ENCODE measurements at regions not wholly inside any gene's neighbourhood (a gene's known extent, or its start where the extent isn't known, plus 50 kb on each side); places are given as distances from the start of the nearest gene placed in this dataset.

DNA sequence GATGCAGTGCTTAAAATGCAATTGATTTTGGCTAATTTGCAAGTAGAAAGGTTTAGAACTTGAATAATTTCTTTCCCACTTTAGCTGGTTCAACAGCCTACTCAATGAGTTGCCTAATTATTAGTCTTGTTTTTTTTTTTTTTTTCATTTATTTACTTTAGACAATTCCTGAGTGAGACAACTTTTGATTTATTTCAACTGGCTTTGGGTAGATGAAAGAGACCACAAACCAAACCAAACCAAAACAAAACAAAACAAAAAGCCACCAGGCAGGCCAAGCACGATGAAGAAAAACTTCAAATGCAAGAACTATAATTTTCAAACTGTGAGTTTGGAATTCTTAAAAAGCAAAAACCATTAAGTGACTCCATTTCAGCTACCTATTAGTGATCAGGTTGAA is 469.9 kb downstream of the GBE1 start:
- Histone ChIP-seq H3K27me3 (replicated peaks) (no peaks in the 10 kb centered on the region), H3K36me3 (no peaks in the 10 kb centered on the region), H3K4me1 (replicated peaks) (no peaks in the 10 kb centered on the region), H3K4me3 (no peak overlapping the region), H3K27ac (no peak overlapping the region), H3K9me3 (replicated peaks) (no peaks in the 10 kb centered on the region)
- no peak for DNase-seq (ENCODE audit: low read depth in 1 of 2, low spot score in 2 of 2)

DNA sequence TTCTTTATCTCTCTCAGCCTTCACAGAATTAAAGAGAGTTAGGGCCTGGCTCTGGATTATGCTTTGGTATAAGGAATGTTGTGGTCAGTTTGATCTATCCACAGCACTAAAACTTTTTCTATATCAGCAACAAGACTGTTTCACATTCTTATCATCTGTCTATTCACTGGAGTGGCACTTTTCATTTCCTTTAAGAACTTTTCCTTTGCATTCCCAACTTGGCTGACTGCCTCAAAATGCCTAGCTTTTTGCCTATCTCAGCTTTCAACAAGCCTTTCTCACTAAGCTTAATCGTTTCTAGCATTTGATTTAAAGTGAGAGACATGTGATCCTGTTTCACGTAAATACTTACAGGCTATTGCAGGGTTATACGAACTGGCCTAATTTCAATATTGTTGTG is 471.8 kb downstream of the GBE1 start:
- no peaks in the 10 kb centered on the region for H3K4me1 ChIP-seq (replicated peaks)
- DNase-seq (ENCODE audit: low read depth in 1 of 2, low spot score in 2 of 2), result no peak
- H3K27ac ChIP-seq, result no peak overlapping the region
- H3K27me3 ChIP-seq (replicated peaks), result no peaks in the 10 kb centered on the region
- H3K9me3 ChIP-seq (replicated peaks), result no peaks in the 10 kb centered on the region
- no peak overlapping the region for H3K4me3 ChIP-seq
- no peaks in the 10 kb centered on the region for H3K36me3 ChIP-seq

DNA sequence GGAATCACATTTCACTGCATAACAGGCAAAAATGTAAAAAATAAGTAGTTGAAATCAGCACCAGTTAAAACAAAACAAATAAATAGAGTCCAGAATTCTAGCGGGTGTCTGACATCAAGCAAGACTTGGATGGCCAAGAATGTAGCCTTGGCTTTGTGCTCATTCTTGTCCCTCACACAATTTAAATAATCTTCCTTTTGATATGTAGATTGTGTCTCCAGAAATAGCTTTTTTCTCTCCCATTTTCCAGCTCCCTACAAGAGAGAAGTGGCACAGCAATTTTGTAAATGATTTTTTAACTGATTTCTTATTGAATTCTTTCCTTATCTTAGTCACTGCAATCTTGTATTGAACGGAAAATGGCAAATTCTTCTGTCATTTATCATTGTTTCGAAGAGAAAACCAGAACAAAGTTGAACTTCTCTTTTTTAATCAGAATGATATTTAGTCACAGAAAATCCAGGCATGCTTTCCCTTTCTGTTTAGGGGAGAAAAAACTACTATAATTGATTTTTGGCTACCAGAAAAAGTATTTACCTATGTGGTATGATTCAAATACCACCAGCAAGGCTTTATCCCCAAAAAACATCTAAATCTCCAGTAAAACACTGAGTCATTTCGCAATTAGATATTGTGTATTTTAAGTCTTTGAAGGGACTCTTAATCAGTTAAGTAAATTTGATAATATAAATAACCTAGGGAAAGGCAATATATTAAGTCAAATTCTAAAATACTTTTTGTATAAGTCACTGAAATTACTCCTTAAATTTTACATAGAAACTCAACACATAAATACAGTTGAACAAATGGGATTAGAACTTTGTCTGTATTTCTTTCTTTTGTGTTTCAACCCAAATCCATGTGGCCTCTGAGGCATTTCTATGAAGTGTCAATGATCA is 481.7 kb downstream of the GBE1 start:
- Histone ChIP-seq H3K36me3 (no peaks in the 10 kb centered on the region), H3K4me3 (no peak overlapping the region), H3K27me3 (replicated peaks) (no peaks in the 10 kb centered on the region), H3K27ac (no peak overlapping the region), H3K9me3 (replicated peaks) (no peaks in the 10 kb centered on the region), H3K4me1 (replicated peaks) (no peaks in the 10 kb centered on the region)
- no peak for DNase-seq (ENCODE audit: low read depth in 1 of 2, low spot score in 2 of 2)

DNA sequence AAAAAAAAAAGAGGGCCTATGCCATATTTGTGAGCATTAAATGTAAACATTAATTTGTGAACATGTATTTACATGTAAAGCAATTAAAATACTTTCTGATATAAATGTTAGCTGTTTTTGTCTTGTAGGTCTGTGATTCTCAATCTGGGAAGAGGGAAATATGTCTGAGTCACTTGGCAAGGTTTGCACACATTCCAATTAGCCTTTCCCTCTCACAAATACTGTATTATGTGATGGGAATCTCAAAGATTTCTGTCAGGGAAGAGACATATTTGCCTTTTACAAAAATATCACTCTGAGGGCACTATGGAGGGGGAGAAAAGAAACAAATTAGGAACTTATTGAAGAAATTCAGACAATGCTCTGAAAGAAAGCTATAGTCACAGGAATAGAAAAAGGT is 483.6 kb downstream of the GBE1 start:
- no peak for DNase-seq (ENCODE audit: low read depth in 1 of 2, low spot score in 2 of 2)
- Histone ChIP-seq H3K4me3 (no peak overlapping the region), H3K27me3 (replicated peaks) (no peaks in the 10 kb centered on the region), H3K27ac (no peak overlapping the region), H3K36me3 (no peaks in the 10 kb centered on the region), H3K9me3 (replicated peaks) (no peaks in the 10 kb centered on the region), H3K4me1 (replicated peaks) (no peaks in the 10 kb centered on the region)

DNA sequence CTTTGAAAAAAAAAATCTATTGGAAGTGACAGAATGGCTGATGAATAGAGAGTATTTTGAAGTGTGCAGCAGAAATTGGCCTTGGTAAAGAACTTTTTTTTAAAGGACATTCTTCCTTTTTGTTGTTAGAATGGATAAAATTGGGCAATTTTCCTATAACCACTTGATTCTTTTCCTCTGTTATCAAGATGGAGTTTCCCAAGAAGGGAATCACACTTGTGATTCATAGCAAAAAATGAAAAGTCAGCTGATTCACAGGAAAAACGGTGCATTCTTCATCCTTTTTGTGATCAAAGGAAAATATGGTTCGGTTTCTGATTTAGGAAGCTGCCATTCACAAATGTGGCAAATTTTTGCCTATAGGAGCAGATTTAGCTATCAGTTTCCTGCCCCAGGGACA is 486.8 kb downstream of the GBE1 start:
- Histone ChIP-seq H3K4me1 (replicated peaks) (no peaks in the 10 kb centered on the region), H3K27me3 (replicated peaks) (no peaks in the 10 kb centered on the region), H3K4me3 (no peak overlapping the region), H3K36me3 (no peaks in the 10 kb centered on the region), H3K27ac (no peak overlapping the region), H3K9me3 (replicated peaks) (no peaks in the 10 kb centered on the region)
- DNase-seq (ENCODE audit: low read depth in 1 of 2, low spot score in 2 of 2), result no peak

DNA sequence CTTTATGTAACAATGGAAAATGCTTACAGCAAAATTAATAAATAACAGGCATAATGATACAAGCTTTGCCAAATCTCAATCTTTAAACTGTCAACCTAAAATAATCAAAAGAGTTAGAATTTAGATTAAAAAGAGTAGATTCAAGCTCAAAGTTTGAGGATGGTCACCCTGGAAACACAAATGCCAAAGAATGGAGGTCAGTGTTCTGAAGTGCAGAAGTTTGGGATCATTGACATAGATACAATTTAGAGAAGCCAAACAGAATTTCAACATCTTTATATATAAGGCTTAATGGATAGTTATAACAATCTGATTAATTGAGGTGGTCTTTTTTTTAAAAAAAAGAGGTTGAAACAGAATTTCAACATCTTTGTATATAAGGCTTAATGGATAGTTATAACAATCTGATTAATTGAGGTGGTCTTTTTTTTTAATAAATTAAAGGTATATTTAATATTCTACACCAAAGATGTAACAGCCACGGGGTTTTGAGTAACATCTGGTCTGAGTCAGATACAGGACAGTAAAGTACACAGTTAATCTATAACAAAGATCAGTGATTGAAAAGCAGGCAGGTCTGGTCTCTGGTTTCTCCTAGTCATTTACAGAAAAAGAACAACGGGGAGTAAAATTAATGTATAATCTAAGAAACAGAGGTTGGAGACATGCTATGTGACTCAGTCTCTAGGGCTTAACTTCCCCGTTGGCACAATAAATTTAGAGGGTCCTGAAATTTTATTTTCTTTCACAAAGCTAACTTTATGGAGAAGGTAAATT is 490.7 kb downstream of the GBE1 start:
- no peak overlapping the region for H3K27ac ChIP-seq
- H3K27me3 ChIP-seq (replicated peaks), result no peaks in the 10 kb centered on the region
- H3K9me3 ChIP-seq (replicated peaks), result no peaks in the 10 kb centered on the region
- H3K4me3 ChIP-seq, result no peak overlapping the region
- DNase-seq (ENCODE audit: low read depth in 1 of 2, low spot score in 2 of 2), result no peak
- H3K4me1 ChIP-seq (replicated peaks), result no peaks in the 10 kb centered on the region
- no peaks in the 10 kb centered on the region for H3K36me3 ChIP-seq

DNA sequence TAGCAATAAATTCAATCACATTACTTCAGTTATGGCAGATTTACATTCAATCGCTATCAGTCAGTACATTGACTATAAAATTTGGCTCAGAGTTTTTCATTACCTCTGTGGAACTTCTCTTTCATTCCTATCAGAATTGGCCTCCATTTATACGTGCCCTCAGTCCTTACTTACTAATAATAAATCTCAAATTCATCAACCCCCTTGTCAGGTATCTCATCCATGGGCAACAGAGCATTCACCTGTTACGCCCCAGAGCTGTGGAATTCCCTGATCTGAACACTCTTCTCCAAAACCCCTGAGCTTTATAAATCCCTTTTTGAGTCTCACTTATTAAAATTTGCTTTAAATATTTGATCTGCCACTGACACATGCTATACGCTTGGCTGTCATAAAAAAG is 492.9 kb downstream of the GBE1 start:
- Histone ChIP-seq H3K4me3 (no peak overlapping the region), H3K4me1 (replicated peaks) (no peaks in the 10 kb centered on the region), H3K9me3 (replicated peaks) (no peaks in the 10 kb centered on the region), H3K27me3 (replicated peaks) (no peaks in the 10 kb centered on the region), H3K36me3 (no peaks in the 10 kb centered on the region), H3K27ac (no peak overlapping the region)
- no peak for DNase-seq (ENCODE audit: low read depth in 1 of 2, low spot score in 2 of 2)

DNA sequence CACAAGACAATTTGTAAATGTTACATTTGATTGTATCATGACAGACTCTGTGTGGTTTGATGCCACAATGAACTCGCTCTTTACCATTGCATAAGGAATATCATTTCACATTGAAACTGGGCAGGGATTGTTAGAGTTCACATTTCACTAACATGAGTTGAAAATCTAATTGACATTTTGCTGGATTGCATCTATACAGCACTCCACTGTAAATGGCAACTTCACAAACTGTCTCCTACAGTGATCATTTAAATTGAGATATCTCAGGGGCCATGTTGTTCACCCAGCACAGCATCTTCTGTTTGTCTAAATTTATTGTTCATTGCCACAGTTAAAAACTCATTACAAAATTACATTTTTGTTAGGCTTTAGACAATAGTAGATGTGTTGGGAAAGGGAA is 499.4 kb downstream of the GBE1 start:
- H3K36me3 ChIP-seq, result no peaks in the 10 kb centered on the region
- no peaks in the 10 kb centered on the region for H3K9me3 ChIP-seq (replicated peaks)
- H3K27ac ChIP-seq, result no peak overlapping the region
- H3K27me3 ChIP-seq (replicated peaks), result no peaks in the 10 kb centered on the region
- no peak overlapping the region for H3K4me3 ChIP-seq
- H3K4me1 ChIP-seq (replicated peaks), result no peaks in the 10 kb centered on the region
- no peak for DNase-seq (ENCODE audit: low read depth in 1 of 2, low spot score in 2 of 2)

DNA sequence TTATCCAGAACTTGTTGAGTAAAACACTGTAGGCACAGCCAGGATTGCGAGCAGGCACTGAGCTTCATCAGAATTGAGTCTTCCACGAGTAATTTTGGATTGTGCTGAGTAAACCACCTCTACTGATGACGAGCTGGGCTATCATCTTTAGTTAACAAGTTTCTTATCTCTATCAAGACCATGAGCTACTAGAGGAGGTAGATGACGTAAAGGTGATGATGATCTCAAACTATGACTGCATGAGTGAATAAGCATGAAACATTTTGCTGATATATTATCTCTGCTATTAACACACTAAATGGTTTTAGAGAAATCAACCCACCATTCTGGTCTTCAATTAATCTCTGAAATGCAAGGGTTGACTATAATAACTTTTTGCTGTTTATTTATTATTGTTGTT is 506.0 kb downstream of the GBE1 start:
- H3K9me3 ChIP-seq (replicated peaks), result no peaks in the 10 kb centered on the region
- no peak overlapping the region for H3K4me3 ChIP-seq
- no peaks in the 10 kb centered on the region for H3K4me1 ChIP-seq (replicated peaks)
- no peak for DNase-seq (ENCODE audit: low read depth in 1 of 2, low spot score in 2 of 2)
- H3K27ac ChIP-seq, result no peak overlapping the region
- H3K27me3 ChIP-seq (replicated peaks), result no peaks in the 10 kb centered on the region
- H3K36me3 ChIP-seq, result no peaks in the 10 kb centered on the region

DNA sequence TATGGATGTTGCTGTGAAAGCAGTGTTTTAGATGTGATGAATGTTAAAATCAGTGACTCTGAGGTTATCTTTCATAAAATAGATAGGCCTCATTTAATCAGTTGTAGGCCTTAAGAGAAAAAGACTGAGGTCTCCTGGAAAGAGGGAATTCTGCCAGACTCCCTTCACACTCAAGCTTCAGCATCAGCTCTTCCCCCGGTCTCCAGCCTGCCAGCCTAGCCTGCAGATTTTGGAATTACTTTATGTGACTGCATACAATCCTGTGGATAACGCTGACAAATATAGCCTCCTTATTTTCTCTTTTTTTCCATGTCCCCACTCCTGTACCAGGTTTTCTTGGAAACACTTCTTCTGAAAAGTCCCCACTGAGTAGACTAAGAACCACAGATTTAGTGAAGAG is 510.3 kb downstream of the GBE1 start:
- Histone ChIP-seq H3K4me1 (replicated peaks) (no peaks in the 10 kb centered on the region), H3K27ac (no peak overlapping the region), H3K36me3 (no peaks in the 10 kb centered on the region), H3K27me3 (replicated peaks) (no peaks in the 10 kb centered on the region), H3K9me3 (replicated peaks) (no peaks in the 10 kb centered on the region), H3K4me3 (no peak overlapping the region)
- no peak for DNase-seq (ENCODE audit: low read depth in 1 of 2, low spot score in 2 of 2)

DNA sequence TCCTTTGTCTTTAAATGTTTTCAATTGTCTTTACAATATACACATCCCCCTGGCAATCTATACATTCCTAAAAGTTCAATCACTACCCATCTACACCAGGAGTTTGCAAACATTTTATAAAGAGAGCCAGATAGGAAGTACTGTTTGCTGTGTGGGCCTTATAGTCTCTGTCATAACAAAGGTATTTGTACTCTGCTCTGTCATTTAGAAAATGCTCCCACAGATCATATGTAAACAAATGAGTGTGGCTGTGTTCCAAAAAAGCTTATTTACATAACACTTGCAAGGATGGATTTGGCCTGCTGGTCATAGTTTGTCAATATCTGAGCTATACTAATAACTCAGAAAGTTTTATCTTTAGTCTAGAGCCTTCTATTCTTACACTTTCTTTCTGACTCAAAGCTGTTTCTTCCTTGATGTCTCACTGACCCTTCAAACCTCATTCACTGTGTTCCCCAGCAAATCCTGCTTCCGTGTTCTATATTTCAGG is 511.9 kb downstream of the GBE1 start:
- Histone ChIP-seq H3K9me3 (replicated peaks) (no peaks in the 10 kb centered on the region), H3K4me3 (no peak overlapping the region), H3K4me1 (replicated peaks) (no peaks in the 10 kb centered on the region), H3K27ac (no peak overlapping the region), H3K27me3 (replicated peaks) (no peaks in the 10 kb centered on the region), H3K36me3 (no peaks in the 10 kb centered on the region)
- DNase-seq (ENCODE audit: low read depth in 1 of 2, low spot score in 2 of 2), result no peak

DNA sequence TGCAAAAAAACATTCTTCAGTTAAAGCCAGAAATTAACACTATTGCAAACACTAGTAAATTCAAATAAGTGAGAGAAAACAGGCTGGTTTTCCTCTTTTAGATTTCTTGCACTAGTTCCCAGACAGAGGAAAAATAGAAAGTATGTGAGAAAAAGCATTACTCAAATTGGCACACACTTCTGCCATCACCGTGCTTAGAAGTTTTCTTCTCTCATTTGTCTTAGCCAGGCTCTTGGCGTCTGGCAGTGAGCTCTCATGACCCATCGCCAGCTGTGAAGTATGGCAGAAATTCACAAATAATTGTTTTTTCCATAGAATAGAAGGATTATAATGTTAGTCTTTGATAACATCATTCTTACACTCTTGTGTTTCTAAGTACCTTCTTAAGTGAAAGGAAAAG is 515.9 kb downstream of the GBE1 start:
- Histone ChIP-seq H3K4me1 (replicated peaks) (no peaks in the 10 kb centered on the region), H3K9me3 (replicated peaks) (no peaks in the 10 kb centered on the region), H3K27ac (no peak overlapping the region), H3K4me3 (no peak overlapping the region), H3K36me3 (no peaks in the 10 kb centered on the region), H3K27me3 (replicated peaks) (no peaks in the 10 kb centered on the region)
- DNase-seq (ENCODE audit: low read depth in 1 of 2, low spot score in 2 of 2), result no peak

DNA sequence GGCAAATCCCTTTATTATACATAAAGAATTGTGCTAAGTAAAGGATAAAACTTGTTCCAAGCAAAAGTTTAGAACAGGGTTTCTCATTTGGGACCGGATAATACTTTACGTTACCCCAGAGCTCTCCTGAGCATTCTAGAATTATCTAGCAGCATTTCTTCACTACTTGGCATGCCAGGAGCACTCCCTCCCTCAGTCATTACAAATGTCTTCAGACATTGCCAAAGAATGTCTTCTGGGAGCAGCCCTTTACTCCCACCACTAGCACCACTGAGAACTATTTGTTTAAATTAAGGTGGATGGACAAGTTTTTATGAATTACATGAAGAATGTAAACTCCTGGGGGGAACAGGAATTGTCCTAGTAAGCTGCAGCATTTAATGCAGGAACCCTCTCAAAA is 516.4 kb downstream of the GBE1 start:
- DNase-seq (ENCODE audit: low read depth in 1 of 2, low spot score in 2 of 2), result no peak
- H3K27me3 ChIP-seq (replicated peaks), result no peaks in the 10 kb centered on the region
- no peaks in the 10 kb centered on the region for H3K9me3 ChIP-seq (replicated peaks)

DNA sequence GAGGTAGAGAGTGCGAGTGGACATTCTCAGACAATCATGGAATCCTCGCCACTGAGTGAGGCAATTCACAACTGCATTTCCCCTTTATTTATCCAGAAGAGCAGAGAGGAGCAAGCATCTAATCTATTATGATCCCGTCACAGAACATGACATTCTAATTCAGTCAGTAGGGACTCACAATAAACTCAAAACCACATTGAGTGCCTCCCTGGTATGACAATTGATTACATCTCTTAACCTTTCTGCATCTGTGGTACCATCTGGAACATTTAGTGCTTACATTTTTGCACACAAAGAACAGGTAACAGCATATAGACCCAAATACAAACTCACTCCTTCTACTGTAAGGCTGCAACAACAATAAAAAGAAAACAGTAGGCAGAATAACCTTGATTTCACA is 517.2 kb downstream of the GBE1 start:
- Histone ChIP-seq H3K27me3 (replicated peaks) (no peaks in the 10 kb centered on the region), H3K36me3 (no peaks in the 10 kb centered on the region), H3K9me3 (replicated peaks) (no peaks in the 10 kb centered on the region), H3K4me3 (no peak overlapping the region), H3K27ac (no peak overlapping the region), H3K4me1 (replicated peaks) (no peaks in the 10 kb centered on the region)
- DNase-seq (ENCODE audit: low read depth in 1 of 2, low spot score in 2 of 2), result no peak

More for the DNA sequence above, 516.4 kb downstream of the GBE1 start:
- Histone ChIP-seq H3K36me3 (no peaks in the 10 kb centered on the region), H3K27ac (no peak overlapping the region), H3K4me1 (replicated peaks) (no peaks in the 10 kb centered on the region), H3K4me3 (no peak overlapping the region)
